H1 (cell line): ENCODE measurements at regions not wholly inside any gene's neighbourhood (a gene's known extent, or its start where the extent isn't known, plus 50 kb on each side); places are given as distances from the start of the nearest gene placed in this dataset.

Source experiments
- CTCF ChIA-PET: fragments of 300-600 bp; sonication (Branson Sonifier 250); formaldehyde crosslinking; loops from one replicate; lab custom pipeline; 2021; ENCODE audit not compliant: partially characterized antibody; lab: Charles Lee
- POLR2A ChIA-PET: fragments of 300-600 bp; sonication (Branson Sonifier 250); formaldehyde crosslinking; loops from one replicate; lab custom pipeline; 2021; ENCODE audit warnings: inconsistent platforms; ENCODE audit not compliant: partially characterized antibody; lab: Charles Lee
- DNase-seq, 2 experiments: peaks; one replicate each; pipeline versions ENCODE4 v3.0.0 to v3.0.0-alpha.2; 2010 to 2022; ENCODE audit warnings: low spot score in 2 of 2, low read depth in 1 of 2, mixed read lengths in 1 of 2
- FAIRE-seq: peaks from 2 replicates; lab custom pipeline; 2011; peaks lifted over from hg19 to GRCh38; lab: Jason Lieb, UNC
- H2AFZ ChIP-seq: 2 replicates; pipeline ENCODE4 v1.8.1; 2012; ENCODE audit warnings: low read length, inconsistent platforms
- H2AK5ac ChIP-seq: 2 replicates; pipeline ENCODE4 v1.6.1; 2013; ENCODE audit warnings: low read depth, low read length
- H2BK120ac ChIP-seq: replicated peaks from 2 replicates; pipeline ENCODE3; 2013; ENCODE audit warnings: low read depth, low read length, inconsistent platforms
- H2BK12ac ChIP-seq: 2 replicates; pipeline ENCODE4 v1.6.1; 2013; ENCODE audit warnings: low read depth, low read length
- H2BK15ac ChIP-seq: 2 replicates; pipeline ENCODE4 v1.6.1; 2013; ENCODE audit warnings: low read length
- H2BK20ac ChIP-seq: 2 replicates; pipeline ENCODE4 v1.6.1; 2013; ENCODE audit warnings: low read length
- H2BK5ac ChIP-seq: 2 replicates; pipeline ENCODE4 v1.6.1; 2013; ENCODE audit warnings: low read depth, low read length
- H3K14ac ChIP-seq: 2 replicates; pipeline ENCODE4 v1.6.1; 2013; ENCODE audit warnings: inconsistent platforms; ENCODE audit not compliant: insufficient read length
- H3K18ac ChIP-seq: 2 replicates; pipeline ENCODE4 v1.6.1; 2013; ENCODE audit warnings: low read length; ENCODE audit errors: extremely low read depth
- H3K23ac ChIP-seq: 2 replicates; pipeline ENCODE4 v1.6.1; 2013; ENCODE audit warnings: inconsistent platforms; ENCODE audit not compliant: insufficient read length
- H3K23me2 ChIP-seq: 2 replicates; pipeline ENCODE4 v1.6.1; 2013; ENCODE audit warnings: low read depth, low read length
- H3K27ac ChIP-seq: 2 replicates; pipeline ENCODE4 v1.6.1; 2011; ENCODE audit warnings: low read depth, low read length, inconsistent platforms
- H3K27me3 ChIP-seq, 4 experiments: replicated peaks in 1 of 4; 1 replicate in 1 of 4; 2 replicates in 3 of 4; pipeline versions ENCODE4 v1.6.1 to v1.8.1; 2011 to 2013; ENCODE audit warnings: low read length in 3 of 4, mild to moderate bottlenecking in 3 of 4, inconsistent platforms in 2 of 4, mixed read lengths in 2 of 4, moderate library complexity in 1 of 4; ENCODE audit not compliant: control insufficient read depth in 3 of 4, insufficient read depth in 3 of 4; ENCODE audit errors: extremely low read depth in 1 of 4
- H3K36me3 ChIP-seq, 4 experiments: 2 replicates each; pipeline versions ENCODE4 v1.6.1 to v1.8.1; 2011 to 2013; ENCODE audit warnings: mild to moderate bottlenecking in 4 of 4, low read length in 3 of 4, moderate library complexity in 2 of 4, control low read depth in 1 of 4, inconsistent platforms in 1 of 4; ENCODE audit not compliant: insufficient read depth in 4 of 4, control insufficient read depth in 2 of 4
- H3K4ac ChIP-seq: replicated peaks from 2 replicates; pipeline ENCODE3; 2013; ENCODE audit warnings: low read length, low read depth, mixed read lengths, inconsistent platforms; ENCODE audit not compliant: insufficient read length
- H3K4me1 ChIP-seq, 4 experiments: replicated peaks in 1 of 4; 1 replicate in 1 of 4; 2 replicates in 3 of 4; pipeline versions ENCODE4 v1.6.1 to v1.8.1; 2011 to 2013; ENCODE audit warnings: low read length in 3 of 4, inconsistent platforms in 2 of 4, mixed read lengths in 1 of 4; ENCODE audit not compliant: insufficient read depth in 4 of 4, control insufficient read depth in 3 of 4
- H3K4me2 ChIP-seq, 2 experiments: 2 replicates each; pipeline versions ENCODE4 v1.6.1 to v1.8.1; 2011 to 2013; ENCODE audit warnings: low read depth in 2 of 2, low read length in 2 of 2, control low read depth in 1 of 2, inconsistent platforms in 1 of 2, mild to moderate bottlenecking in 1 of 2; ENCODE audit not compliant: insufficient read depth in 1 of 2
- H3K4me3 ChIP-seq, 4 experiments: fragments of 200-600, 300-600 bp in 1 of 4; sonication (generic), shearing (Covaris generic), sonication (Bioruptor Twin) in 1 of 4; 2 replicates each; pipeline versions ENCODE4 v1.5.1 to v1.8.1; 2011 to 2016; ENCODE audit warnings: low read length in 4 of 4, low read depth in 3 of 4, control low read depth in 2 of 4, inconsistent platforms in 2 of 4, mild to moderate bottlenecking in 2 of 4, mixed read lengths in 1 of 4, moderate library complexity in 1 of 4; ENCODE audit not compliant: insufficient read depth in 2 of 4; ENCODE audit errors: extremely low read depth in 1 of 4
- H3K56ac ChIP-seq: replicated peaks from 2 replicates; pipeline ENCODE3; 2013; ENCODE audit warnings: low read depth, mild to moderate bottlenecking, mixed read lengths, low read length, inconsistent platforms; ENCODE audit not compliant: insufficient read length
- H3K79me1 ChIP-seq: 2 replicates; pipeline ENCODE4 v1.6.1; 2013; ENCODE audit warnings: low read depth, low read length, control low read depth
- H3K79me2 ChIP-seq, 2 experiments: 2 replicates each; pipeline versions ENCODE4 v1.6.1 to v1.8.1; 2012 to 2013; ENCODE audit warnings: low read length in 2 of 2, mild to moderate bottlenecking in 2 of 2, inconsistent platforms in 1 of 2; ENCODE audit not compliant: insufficient read depth in 2 of 2, control insufficient read depth in 1 of 2
- H3K9ac ChIP-seq, 4 experiments: replicated peaks in 1 of 4; 1 replicate in 1 of 4; 2 replicates in 3 of 4; pipeline versions ENCODE4 v1.6.1 to v1.8.1; 2011 to 2013; ENCODE audit warnings: low read depth in 3 of 4, low read length in 3 of 4, control low read depth in 2 of 4, mild to moderate bottlenecking in 2 of 4, moderate library complexity in 2 of 4, inconsistent platforms in 1 of 4; ENCODE audit errors: extremely low read depth in 1 of 4
- H3K9me3 ChIP-seq, 2 experiments: 2 replicates each; pipeline versions ENCODE4 v1.6.1 to v1.8.1; 2012 to 2013; ENCODE audit warnings: mild to moderate bottlenecking in 2 of 2, moderate library complexity in 2 of 2, control low read depth in 1 of 2, inconsistent platforms in 1 of 2, low read depth in 1 of 2, low read length in 1 of 2, mixed read lengths in 1 of 2; ENCODE audit not compliant: insufficient read depth in 2 of 2
- H4K20me1 ChIP-seq, 2 experiments: replicated peaks in 1 of 2; 2 replicates each; pipeline versions ENCODE3 to v1.8.1; 2011 to 2013; ENCODE audit warnings: inconsistent platforms in 2 of 2, low read length in 2 of 2, mild to moderate bottlenecking in 1 of 2; ENCODE audit not compliant: insufficient read depth in 2 of 2, control insufficient read depth in 1 of 2
- H4K5ac ChIP-seq: 2 replicates; pipeline ENCODE4 v1.6.1; 2013; ENCODE audit warnings: low read length, low read depth, mixed read lengths, inconsistent platforms; ENCODE audit not compliant: insufficient read length
- H4K8ac ChIP-seq: 2 replicates; pipeline ENCODE4 v1.8.0; 2013; ENCODE audit warnings: mild to moderate bottlenecking, moderate library complexity, low read length, inconsistent platforms; ENCODE audit not compliant: insufficient read depth; ENCODE audit errors: extremely low read depth
- H4K91ac ChIP-seq: replicated peaks from 2 replicates; pipeline ENCODE3; 2013; ENCODE audit warnings: low read length, mixed read lengths, inconsistent platforms; ENCODE audit not compliant: insufficient read length
- ATF2 ChIP-seq: IDR thresholded peaks from 2 replicates; pipeline ENCODE4 v1.6.1; 2012; ENCODE audit warnings: low read length, inconsistent platforms
- ATF3 ChIP-seq: IDR thresholded peaks from 2 replicates; pipeline ENCODE4 v1.6.1; 2011; ENCODE audit warnings: low read depth, mild to moderate bottlenecking, low read length; ENCODE audit not compliant: insufficient read depth
- BACH1 ChIP-seq: IDR thresholded peaks from 2 replicates; pipeline ENCODE4 v1.6.1; 2012; ENCODE audit warnings: low read length, improper control_type of control experiment
- E2F6 ChIP-seq: IDR thresholded peaks from 2 replicates; pipeline ENCODE4 v1.6.1; 2012; ENCODE audit warnings: inconsistent platforms
- KDM1A ChIP-seq: fragments of 200-600, 300-600 bp; sonication (generic); IDR thresholded peaks from 2 replicates; pipeline ENCODE4 v1.7.1; 2016; ENCODE audit warnings: mild to moderate bottlenecking, low read length, borderline replicate concordance
- KDM4A ChIP-seq: IDR thresholded peaks from one replicate; pipeline ENCODE4 v1.7.1; 2012; ENCODE audit warnings: low read depth, mild to moderate bottlenecking, moderate library complexity, low read length, inconsistent platforms; ENCODE audit not compliant: severe bottlenecking
- KDM5A ChIP-seq: fragments of 200-600 bp; IDR thresholded peaks from 2 replicates; pipeline ENCODE4 v1.7.1; 2012; ENCODE audit warnings: mild to moderate bottlenecking, low read length, inconsistent platforms, mixed read lengths
- POU5F1 ChIP-seq: IDR thresholded peaks from 2 replicates; pipeline ENCODE4 v1.6.1; 2011; ENCODE audit warnings: low read depth, mild to moderate bottlenecking, low read length, moderate library complexity
- RBBP5 ChIP-seq: IDR thresholded peaks from 2 replicates; pipeline ENCODE4 v1.7.1; 2012; ENCODE audit warnings: low read depth, mild to moderate bottlenecking, inconsistent platforms, low read length, moderate library complexity, borderline replicate concordance
- TAF1 ChIP-seq: IDR thresholded peaks from 2 replicates; pipeline ENCODE4 v1.6.1; 2011; ENCODE audit warnings: mild to moderate bottlenecking, low read depth, low read length
- TAF7 ChIP-seq: optimal IDR thresholded peaks from 2 replicates; pipeline ENCODE3; 2011; ENCODE audit warnings: low read depth, mild to moderate bottlenecking, inconsistent platforms, low read length, moderate library complexity, borderline replicate concordance
- WGBS, 2 experiments: shearing (Covaris generic) in 1 of 2; methylation state at CpG; one replicate each; pipeline versions ENCODE4 v1.1.6 to v1.1.7; 2013 to 2015; ENCODE audit warnings: low lambda C conversion rate in 2 of 2, mixed read lengths in 2 of 2, inconsistent platforms in 1 of 2, low coverage in 1 of 2, missing lambda C conversion rate in 1 of 2; ENCODE audit not compliant: insufficient replicate concordance in 2 of 2, insufficient coverage in 1 of 2, insufficient read length in 1 of 2; ENCODE audit errors: extremely low coverage in 1 of 2, missing lambda C conversion rate in 1 of 2; 5-methylcytosine and 5-hydroxymethylcytosine counted together

GRCh38 chr1:82755671-82756070 is 954.9 kb downstream of the ADGRL2 start:
- no peak overlapping the region for H3K14ac ChIP-seq
- no peak for DNase-seq
- no peaks in the 10 kb centered on the region for H3K79me2 ChIP-seq
- no peak overlapping the region for H3K4me3 ChIP-seq
- H3K4me1 ChIP-seq = peaks cover 0 to 5% (median 3%) of the 10 kb centered on the region in 4 experiments; a peak in 4 of 7 replicates
- no peak for FAIRE-seq
- H3K27ac ChIP-seq = no peak overlapping the region
- H3K23me2 ChIP-seq = no peaks in the 10 kb centered on the region
- no peaks in the 10 kb centered on the region for H3K27me3 ChIP-seq
- no peaks in the 10 kb centered on the region for H3K36me3 ChIP-seq
- no peaks in the 10 kb centered on the region for H4K20me1 ChIP-seq
- H3K23ac ChIP-seq = no peak overlapping the region
- H3K4me2 ChIP-seq = no peak overlapping the region
- CTCF ChIA-PET = interaction anchor here (1.5 to 2.5 kb wide), 2 partner anchors 10 to 20 kb away, joined by 5 to 6 read pairs; no protein-coding TSS in a partner anchor
- H3K4ac ChIP-seq = no peak overlapping the region
- POLR2A ChIA-PET = no interaction called here
- H2BK12ac ChIP-seq = no peak overlapping the region
- H4K91ac ChIP-seq = no peak overlapping the region
- no peak overlapping the region for H2AK5ac ChIP-seq
- no peaks in the 10 kb centered on the region for H3K79me1 ChIP-seq
- no peaks in the 10 kb centered on the region for H3K9me3 ChIP-seq
- H2AFZ ChIP-seq = no peak overlapping the region
- H2BK5ac ChIP-seq = no peak overlapping the region
- TF ChIP-seq E2F6 = no peak
- TF ChIP-seq TAF7 = no peak
- TF ChIP-seq KDM1A = no peak
- TF ChIP-seq BACH1 = no peak
- no peak for TF ChIP-seq ATF2
- TF ChIP-seq KDM4A = no peak
- no peak for TF ChIP-seq POU5F1
- no peak for TF ChIP-seq RBBP5
- TF ChIP-seq KDM5A = no peak
- no peak for TF ChIP-seq TAF1
- no peak for TF ChIP-seq ATF3
- TF ChIP-seq, all 59 proteins: peak for 0
- no peak overlapping the region for H4K5ac ChIP-seq
- WGBS, 2 experiments = 89% methylated on average over 4 of the region's 4 CpGs; no CpG with 5 or more reads in 1 of the 2 experiments
- no peak overlapping the region for H3K9ac ChIP-seq
- no peak overlapping the region for H4K8ac ChIP-seq
- no peak overlapping the region for H2BK120ac ChIP-seq
- no peak overlapping the region for H2BK15ac ChIP-seq
- H2BK20ac ChIP-seq = no peak overlapping the region
- H3K18ac ChIP-seq = no peak overlapping the region
- H3K56ac ChIP-seq = no peak overlapping the region
